Neural progenitor cell (in vitro differentiated cells): ENCODE measurements at regions not wholly inside any gene's neighbourhood (a gene's known extent, or its start where the extent isn't known, plus 50 kb on each side); places are given as distances from the start of the nearest gene placed in this dataset.

Source experiments
- CTCF ChIP-seq: fragments of 200-600 bp; sonication (generic); IDR thresholded peaks from 2 replicates; pipeline ENCODE4 v1.5.1; 2017; ENCODE audit warnings: antibody characterized with exemption, mild to moderate bottlenecking
- EZH2phosphoT487 ChIP-seq: fragments of 200-600 bp; sonication (generic); IDR thresholded peaks from 2 replicates; pipeline ENCODE4 v1.6.1; 2017; ENCODE audit warnings: antibody characterized with exemption

DNA sequence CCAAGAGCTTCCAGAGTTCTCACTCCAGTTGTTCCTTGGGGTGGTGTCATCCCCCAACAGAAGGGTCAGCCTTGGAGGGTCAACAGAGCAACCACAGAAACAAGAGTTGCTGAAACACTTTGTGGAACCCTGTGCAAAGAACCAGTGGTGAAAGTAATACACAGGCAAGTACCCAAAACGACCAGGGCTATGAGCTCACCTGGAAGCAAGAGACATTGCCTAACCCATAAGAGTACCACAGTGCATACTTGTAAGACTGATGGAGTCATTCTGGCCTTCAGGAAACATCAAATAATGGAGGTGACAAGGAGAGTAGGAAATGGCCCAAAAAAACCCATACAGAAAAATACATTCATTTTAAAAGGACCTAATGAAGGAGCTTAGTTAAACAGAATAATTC lies 184.3 kb upstream of the TSC22D1 start:
- TF ChIP-seq CTCF, result no peak
- no peak for TF ChIP-seq EZH2phosphoT487
